ENCODE measurements at regions not wholly inside any gene's neighbourhood (a gene's known extent, or its start where the extent isn't known, plus 50 kb on each side); places are given as distances from the start of the nearest gene placed in this dataset.

- no peak for DNase-seq (ENCODE audit: low spot score)
Measured at GRCh38 chr4:19707876-19708275, 543.8 kb upstream of the SLIT2 start.

DNA sequence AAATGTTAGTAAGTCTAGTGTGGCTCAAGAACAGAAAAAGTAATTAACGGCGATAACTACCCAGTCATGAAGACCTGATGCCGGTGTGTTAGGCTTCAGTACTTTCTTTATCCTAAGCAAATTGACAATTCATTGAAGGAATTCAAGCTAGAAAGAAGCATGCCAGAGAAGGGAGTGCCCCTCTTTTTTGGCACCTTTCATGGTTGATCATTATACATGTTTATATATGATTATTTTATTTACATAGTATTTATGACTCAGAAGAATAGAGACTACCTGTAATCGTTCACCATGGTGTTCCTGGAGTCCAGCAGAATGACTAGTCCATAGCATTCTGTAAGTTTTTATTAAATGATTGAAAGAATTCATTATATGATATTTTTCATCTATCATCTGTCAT, 548.3 kb upstream of the SLIT2 start:
- no peak for DNase-seq (ENCODE audit: low spot score)

DNA sequence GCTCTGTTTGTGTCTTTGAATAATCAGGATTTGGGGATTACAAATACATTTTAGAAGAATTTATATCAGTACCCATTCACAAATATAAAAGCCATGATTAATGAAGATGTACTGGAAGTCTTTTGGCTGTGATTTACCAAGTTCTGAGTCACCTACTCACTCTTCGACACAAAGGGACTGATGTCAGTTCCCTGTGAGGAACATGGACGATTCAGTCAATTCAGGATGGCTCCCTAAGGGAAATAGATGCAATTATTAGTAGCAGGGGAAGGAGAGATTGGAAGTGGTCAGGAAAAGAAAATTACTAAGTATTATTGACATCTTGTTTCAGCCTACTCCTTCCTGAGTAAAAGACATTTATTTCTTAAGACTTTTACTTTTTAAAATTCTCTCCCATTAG, 550.7 kb upstream of the SLIT2 start:
- DNase-seq (ENCODE audit: low spot score), result no peak

DNA sequence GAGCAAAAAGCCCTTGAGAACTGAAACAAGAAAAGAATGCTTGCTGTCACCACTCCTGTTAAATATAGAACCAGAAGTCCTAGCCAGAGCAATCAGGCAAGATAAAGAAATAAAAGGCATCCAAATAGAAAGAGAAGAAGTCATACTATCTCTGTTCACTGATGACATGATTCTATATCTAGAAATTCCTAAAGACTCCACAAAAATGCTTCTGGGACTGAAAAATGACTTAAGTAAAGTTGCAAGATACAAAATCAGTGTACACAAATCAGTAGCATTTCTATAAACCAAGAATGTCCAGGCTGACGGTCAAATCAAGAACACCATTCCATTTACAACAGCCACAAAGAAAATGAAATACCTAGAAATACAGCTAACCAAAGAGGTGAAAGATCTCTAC, 552.7 kb upstream of the SLIT2 start:
- no peak for DNase-seq (ENCODE audit: low spot score)

GRCh38 chr4:19694812-19695211, 556.9 kb upstream of the SLIT2 start:
- DNase-seq (ENCODE audit: low spot score), result no peak

DNA sequence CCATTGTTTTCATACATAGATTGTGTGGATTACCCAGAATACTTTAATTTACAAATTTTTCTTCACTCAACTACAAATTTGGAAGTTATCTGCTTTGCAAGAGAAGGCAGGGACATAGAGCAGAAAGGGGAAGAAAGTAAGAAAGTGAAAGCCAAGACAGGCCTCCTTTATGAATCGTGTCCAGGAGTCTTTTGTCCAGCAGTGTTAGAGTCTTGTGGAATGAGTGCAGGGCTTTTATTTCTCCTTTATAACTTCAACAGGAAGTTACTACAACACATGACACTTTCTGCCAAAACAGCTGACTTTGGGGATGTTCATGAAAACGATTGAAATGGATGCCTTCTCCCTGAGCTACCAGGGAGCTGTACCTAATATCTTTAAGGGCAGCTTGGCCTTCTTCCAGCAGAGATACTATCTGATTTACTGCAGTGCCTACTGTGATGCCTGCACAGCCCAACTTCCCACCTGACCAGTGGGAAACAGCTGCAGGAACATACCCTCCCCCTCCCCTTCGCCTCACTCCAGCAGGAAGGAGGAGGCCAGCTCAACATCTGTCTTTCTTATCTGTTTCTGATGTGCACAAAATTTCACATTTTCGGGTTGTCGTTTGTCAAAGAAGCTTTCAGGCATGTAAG, 557.7 kb upstream of the SLIT2 start:
- DNase-seq (ENCODE audit: low spot score), result no peak

DNA sequence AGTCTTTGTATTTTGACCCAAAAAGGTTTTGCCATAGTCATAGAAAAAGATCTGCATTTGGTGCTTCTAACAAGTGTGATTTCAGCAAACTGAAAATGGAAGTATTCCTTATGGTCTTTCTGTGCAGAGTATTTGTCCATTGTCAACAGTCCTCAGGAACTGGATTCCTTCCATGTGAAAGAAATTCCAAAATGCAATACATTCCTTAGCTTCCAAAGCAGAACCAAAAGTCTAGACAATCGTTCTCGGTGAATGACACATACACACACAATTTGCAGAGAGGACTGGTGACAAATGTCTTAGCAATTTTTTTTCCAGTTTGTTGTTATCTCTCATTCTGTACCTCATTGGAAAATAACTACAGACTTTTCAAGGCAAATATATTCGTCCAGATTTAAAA, 562.2 kb upstream of the SLIT2 start:
- peak; percentile 27 for DNase-seq (ENCODE audit: low spot score)

DNA sequence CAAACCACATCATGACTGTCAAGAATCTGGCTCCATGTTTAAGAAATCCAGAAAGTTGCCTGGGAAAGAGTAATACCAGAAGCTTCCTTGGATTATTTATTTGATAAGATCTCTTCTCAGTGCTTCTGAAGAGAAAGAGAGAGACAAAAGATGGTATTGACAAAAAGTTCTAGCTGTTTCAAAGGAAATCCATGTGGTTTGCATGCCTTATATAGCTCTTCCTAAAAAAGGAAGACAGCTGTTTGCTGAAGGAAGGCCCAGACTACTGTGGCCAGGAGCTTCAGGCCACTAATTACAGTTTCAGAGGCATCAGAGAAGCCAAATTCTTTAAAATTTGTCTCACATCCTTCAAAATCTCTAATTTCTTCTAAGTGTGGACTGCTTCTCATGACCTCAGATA, 565.2 kb upstream of the SLIT2 start:
- DNase-seq (ENCODE audit: low spot score), result no peak

DNA sequence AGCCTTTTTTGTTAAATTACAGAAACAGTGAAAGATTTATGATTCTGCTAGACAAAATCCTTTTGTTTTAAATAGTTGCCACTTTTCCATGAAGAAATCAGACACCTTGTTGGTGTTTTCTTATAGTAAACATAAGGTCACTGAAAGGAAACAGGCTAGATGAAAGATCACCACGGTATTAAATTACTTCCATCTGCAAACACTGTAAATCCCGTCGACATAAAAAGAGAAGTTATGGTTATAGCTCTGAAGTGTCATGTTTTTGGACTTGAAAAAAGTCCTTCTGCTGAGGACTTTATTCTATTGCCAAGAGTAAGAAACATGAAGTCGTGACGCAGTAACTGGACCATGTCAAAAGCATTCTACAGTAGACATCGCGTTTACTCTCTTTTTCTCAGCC, 567.6 kb upstream of the SLIT2 start:
- DNase-seq (ENCODE audit: low spot score), result no peak

- no peak for DNase-seq (ENCODE audit: low spot score)
Measured at GRCh38 chr4:19683426-19683825, 568.3 kb upstream of the SLIT2 start.

DNA sequence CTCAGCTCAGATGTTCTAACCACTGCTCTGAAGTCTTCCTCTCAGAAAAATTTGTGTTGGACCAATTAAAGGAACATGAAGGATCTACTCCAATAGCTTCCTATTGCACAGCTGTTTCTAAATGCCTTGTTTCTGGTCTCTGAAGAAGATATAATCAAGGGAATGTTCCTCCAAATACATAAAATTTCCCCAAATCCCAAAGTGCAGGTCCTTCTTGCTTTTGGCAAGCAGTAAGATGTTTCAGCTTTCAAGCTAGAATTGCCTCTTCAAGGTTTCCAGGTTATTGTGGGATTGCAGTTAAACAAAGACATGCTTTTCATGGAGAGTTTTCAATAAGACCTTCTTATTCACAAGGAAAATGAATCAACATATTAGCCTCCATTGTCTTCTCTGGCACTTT, 574.5 kb upstream of the SLIT2 start:
- no peak for DNase-seq (ENCODE audit: low spot score)

DNA sequence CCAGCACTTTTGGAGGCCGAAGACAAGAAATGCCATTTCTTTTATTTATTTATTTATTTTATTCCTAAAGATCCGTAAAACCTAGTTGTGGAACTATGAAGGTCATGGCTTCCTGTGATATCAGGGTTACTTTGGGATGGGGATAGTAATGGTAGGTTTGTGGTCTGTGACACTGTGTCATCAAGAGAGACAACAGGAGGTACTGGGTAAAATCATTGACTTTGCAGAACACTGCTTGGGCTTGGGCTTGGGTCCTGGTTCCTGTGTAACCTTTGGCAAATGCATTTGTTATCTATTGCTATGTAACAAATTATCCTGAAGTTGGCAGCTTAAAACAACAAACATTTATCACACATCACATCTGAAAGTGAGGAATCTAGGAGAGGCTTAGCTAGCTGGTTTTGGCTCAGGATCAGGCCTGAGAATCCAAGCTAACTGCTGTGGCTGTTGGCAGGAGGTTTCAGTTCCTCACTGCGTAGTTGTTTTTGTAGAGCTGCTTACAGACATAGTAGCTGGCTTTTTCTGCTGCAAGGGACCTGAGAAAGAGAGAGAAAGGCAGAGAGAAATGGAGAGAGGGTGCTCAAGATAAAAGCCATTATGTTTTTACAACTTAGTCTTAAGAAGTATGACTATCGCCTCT, 576.4 kb upstream of the SLIT2 start:
- peak; percentile 4 for DNase-seq (ENCODE audit: low spot score)

GRCh38 chr4:19659101-19659500, 592.6 kb upstream of the SLIT2 start:
- no peak for DNase-seq (ENCODE audit: low spot score)

DNA sequence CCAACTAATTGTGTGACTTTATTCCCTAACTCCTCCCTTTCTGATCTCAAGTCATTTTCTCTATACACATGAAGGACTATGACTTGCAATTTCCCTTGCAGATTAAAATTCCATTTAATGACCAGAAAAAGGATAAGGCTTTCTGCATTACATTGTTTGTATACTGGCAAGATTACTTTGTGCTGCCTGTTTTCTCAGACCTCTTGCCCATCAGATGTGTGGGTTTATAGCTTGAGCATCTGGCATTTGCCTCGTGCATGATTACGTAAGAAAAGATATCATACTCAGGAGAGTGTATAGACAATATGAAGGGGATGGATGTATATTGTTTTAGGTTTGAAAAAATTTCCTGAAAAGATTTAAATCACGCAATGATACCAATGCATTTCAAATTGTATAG, 593.8 kb upstream of the SLIT2 start:
- no peak for DNase-seq (ENCODE audit: low spot score)

DNA sequence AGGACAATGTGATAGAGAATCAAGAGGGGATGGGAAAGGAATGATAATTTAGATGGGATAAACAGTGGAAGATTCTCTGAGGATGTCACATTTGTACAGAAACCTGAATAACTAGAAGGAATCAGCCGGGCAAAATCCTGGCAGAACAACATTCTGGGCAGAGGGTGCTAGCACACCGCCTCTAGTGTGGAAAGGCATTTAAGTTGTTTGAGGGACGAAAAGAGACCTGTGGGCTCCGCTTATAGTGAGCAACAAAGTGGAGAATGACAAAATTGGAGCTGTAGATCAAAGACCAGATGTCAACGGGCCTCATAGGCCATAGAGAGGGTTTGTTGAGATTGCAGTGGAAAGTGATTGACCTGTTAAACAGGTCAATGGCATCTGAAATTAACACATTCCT, 596.0 kb upstream of the SLIT2 start:
- no peak for DNase-seq (ENCODE audit: low spot score)

GRCh38 chr4:19650903-19651864, 600.5 kb upstream of the SLIT2 start:
- DNase-seq (ENCODE audit: low spot score), result peak; percentile 3

GRCh38 chr4:19645589-19645988, 606.1 kb upstream of the SLIT2 start:
- no peak for DNase-seq (ENCODE audit: low spot score)

- DNase-seq (ENCODE audit: low spot score), result no peak
Measured at GRCh38 chr4:19636451-19636850, 615.3 kb upstream of the SLIT2 start.

- no peak for DNase-seq (ENCODE audit: low spot score)
Measured at GRCh38 chr4:19631814-19632213, 619.9 kb upstream of the SLIT2 start.

DNA sequence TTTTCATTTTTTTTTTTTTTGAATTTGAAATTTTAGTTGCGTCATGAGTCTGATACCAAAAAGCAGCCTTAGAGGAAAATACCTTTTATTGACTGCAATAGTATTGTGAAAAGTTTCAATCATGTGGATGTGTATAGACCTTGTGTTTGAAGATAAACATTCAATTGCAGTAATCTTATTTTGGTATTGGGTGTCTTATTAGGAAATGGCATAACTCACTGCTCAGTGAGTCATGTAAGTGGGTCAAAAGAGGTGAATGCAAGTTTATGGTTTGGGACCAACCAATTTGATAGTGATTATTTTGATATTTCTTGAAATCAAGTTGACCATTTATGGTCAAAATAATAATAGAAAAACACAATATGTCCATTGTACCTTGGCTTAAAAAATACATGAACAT, 627.8 kb upstream of the SLIT2 start:
- DNase-seq (ENCODE audit: low spot score), result no peak

DNA sequence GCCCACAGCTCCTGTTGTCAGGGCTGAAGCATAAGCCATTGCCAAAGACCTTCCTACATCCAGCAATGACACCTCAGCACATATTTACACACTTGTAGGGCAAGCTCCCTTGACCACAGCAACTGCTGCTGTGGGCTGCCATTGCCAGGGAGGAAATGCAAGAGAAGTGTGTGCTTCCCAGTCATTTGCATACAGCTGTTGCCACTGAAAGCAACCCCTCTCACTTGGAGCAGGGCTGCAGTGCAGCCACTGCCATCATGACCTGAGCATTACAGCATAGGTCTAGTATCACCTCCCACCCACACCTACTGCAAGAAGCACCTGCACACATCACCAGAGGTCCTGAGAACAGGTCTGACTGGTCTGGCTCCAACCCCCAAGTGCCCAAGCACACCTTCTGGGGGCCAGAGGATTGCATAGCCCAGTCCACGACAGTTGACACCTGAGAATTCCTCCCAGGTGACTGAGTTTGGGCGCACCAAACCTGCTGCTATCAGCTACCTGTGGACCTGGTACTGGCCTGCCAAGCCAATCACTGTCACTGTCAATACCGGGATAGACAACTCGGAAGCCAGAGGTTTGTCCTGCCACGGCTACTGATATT, 636.5 kb upstream of the SLIT2 start:
- DNase-seq (ENCODE audit: low spot score), result no peak

GRCh38 chr4:19614171-19614570, 637.5 kb upstream of the SLIT2 start:
- no peak for DNase-seq (ENCODE audit: low spot score)

DNA sequence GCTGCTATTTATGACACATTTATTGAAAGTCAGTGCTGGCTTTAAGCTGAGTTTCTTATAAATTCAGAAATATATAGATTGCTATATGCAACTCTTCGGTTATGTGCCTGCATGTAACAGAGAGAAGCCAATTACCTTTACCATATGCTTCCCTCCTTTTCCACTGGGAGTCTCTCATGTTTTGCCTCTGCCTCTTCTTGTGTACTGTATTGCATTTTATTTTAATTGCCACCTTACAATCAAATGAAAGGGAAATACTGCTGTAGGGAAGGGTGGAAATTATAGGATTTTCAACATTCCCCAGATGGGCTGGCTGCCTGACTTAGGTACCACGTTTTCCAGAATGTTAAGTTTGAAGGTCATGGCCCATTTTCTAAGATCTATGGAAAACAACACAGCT, 655.4 kb upstream of the SLIT2 start:
- DNase-seq (ENCODE audit: low spot score), result no peak
